C4-2B (cell line): ENCODE measurements at regions not wholly inside any gene's neighbourhood (a gene's known extent, or its start where the extent isn't known, plus 50 kb on each side); places are given as distances from the start of the nearest gene placed in this dataset.
"Not testable (repeated sequence)": the region's sequence is repeated elsewhere in the genome, so short reads cannot be mapped to it uniquely, and the experiment has no call there.

Experiments
- H3K27ac ChIP-seq: fragments of 450-650 bp; 2 replicates; pipeline ENCODE4 v1.5.1; 2017
- CTCF ChIP-seq: fragments of 450-650 bp; conservative IDR thresholded peaks from 2 replicates; pipeline ENCODE4 v1.5.1; 2017; ENCODE audit warnings: mild to moderate bottlenecking
- ZFX ChIP-seq: fragments of 450-650 bp; IDR thresholded peaks from 2 replicates; pipeline ENCODE4 v1.6.1; 2017

GRCh38 chr21:35282944-35283343 is 233.8 kb upstream of the RUNX1 start:
- no peak overlapping the region for H3K27ac ChIP-seq
- no peak for TF ChIP-seq ZFX
- no peak for TF ChIP-seq CTCF

- no peak overlapping the region for H3K27ac ChIP-seq
- no peak for TF ChIP-seq CTCF
- no peak for TF ChIP-seq ZFX
Observed at GRCh38 chr21:35281956-35282355, 232.9 kb upstream of the RUNX1 start.

- TF ChIP-seq ZFX (no peak), CTCF (no peak)
- H3K27ac ChIP-seq = no peak overlapping the region
Observed at GRCh38 chr21:35280231-35280630, 231.1 kb upstream of the RUNX1 start.

GRCh38 chr21:35275776-35276175 is 226.7 kb upstream of the RUNX1 start:
- TF ChIP-seq CTCF (no peak), ZFX (no peak)
- H3K27ac ChIP-seq = no peak overlapping the region

GRCh38 chr21:35274923-35275322 is 225.8 kb upstream of the RUNX1 start:
- no peak overlapping the region for H3K27ac ChIP-seq
- TF ChIP-seq CTCF (no peak), ZFX (no peak)

- no peak overlapping the region for H3K27ac ChIP-seq
- TF ChIP-seq CTCF (no peak), ZFX (no peak)
Observed at GRCh38 chr21:35274090-35274489, 225.0 kb upstream of the RUNX1 start.

- H3K27ac ChIP-seq = no peak overlapping the region
- TF ChIP-seq CTCF (no peak), ZFX (no peak)
Observed at GRCh38 chr21:35273333-35273732, 224.2 kb upstream of the RUNX1 start.

- H3K27ac ChIP-seq = not testable (repeated sequence)
Observed at GRCh38 chr21:35271344-35272118, 222.4 kb upstream of the RUNX1 start.
